Stomach smooth muscle (tissue), 2 donors: ENCODE measurements at regions not wholly inside any gene's neighbourhood (a gene's known extent, or its start where the extent isn't known, plus 50 kb on each side); places are given as distances from the start of the nearest gene placed in this dataset.

Experiments used
- H3K27ac ChIP-seq: one replicate; pipeline ENCODE4 v1.7.0; 2013; ENCODE audit warnings: mild to moderate bottlenecking, low read length, inconsistent platforms
- H3K27me3 ChIP-seq, 2 donors: one replicate each; pipeline ENCODE4 v1.7.0; 2013; ENCODE audit warnings: low read length in 2 of 2; ENCODE audit not compliant: insufficient read depth in 2 of 2, control insufficient read depth in 1 of 2
- H3K36me3 ChIP-seq, 2 donors: one replicate each; pipeline ENCODE4 v1.7.0; 2013; ENCODE audit warnings: low read length in 2 of 2; ENCODE audit not compliant: control insufficient read depth in 2 of 2, insufficient read depth in 2 of 2
- H3K4me1 ChIP-seq: one replicate; pipeline ENCODE4 v1.7.0; 2013; ENCODE audit warnings: low read length; ENCODE audit not compliant: control insufficient read depth, insufficient read depth
- H3K4me3 ChIP-seq, 2 donors: one replicate each; pipeline ENCODE4 v1.7.0; 2013; ENCODE audit warnings: low read length in 2 of 2
- H3K9ac ChIP-seq, 2 donors: one replicate each; pipeline ENCODE4 v1.7.0; 2013; ENCODE audit warnings: low read length in 2 of 2, mild to moderate bottlenecking in 1 of 2
- H3K9me3 ChIP-seq, 2 donors: one replicate each; pipeline ENCODE4 v1.7.0; 2013; ENCODE audit warnings: low read length in 2 of 2; ENCODE audit not compliant: control insufficient read depth in 2 of 2
- donor health status: healthy.
- donor health status: Pancreatic carcinoma.

GRCh38 chr10:113219446-113219845 lies 269.4 kb downstream of the TCF7L2 start:
- H3K4me3 ChIP-seq, result no peak overlapping the region
- no peak overlapping the region for H3K27ac ChIP-seq
- peaks cover 0 to 2% of the 10 kb centered on the region in 2 donors for H3K27me3 ChIP-seq
- no peaks in the 10 kb centered on the region for H3K36me3 ChIP-seq
- H3K9me3 ChIP-seq, result peaks cover 1 to 4% of the 10 kb centered on the region in 2 donors
- H3K4me1 ChIP-seq, result no peaks in the 10 kb centered on the region
- H3K9ac ChIP-seq, result no peak overlapping the region

- peaks cover 0 to 4% of the 10 kb centered on the region in 2 donors for H3K9me3 ChIP-seq
- H3K4me1 ChIP-seq, result no peaks in the 10 kb centered on the region
- H3K4me3 ChIP-seq, result no peak overlapping the region
- H3K36me3 ChIP-seq, result no peaks in the 10 kb centered on the region
- peaks cover 0 to 2% of the 10 kb centered on the region in 2 donors for H3K27me3 ChIP-seq
- H3K27ac ChIP-seq, result no peak overlapping the region
- H3K9ac ChIP-seq, result no peak overlapping the region
These were observed 271.7 kb downstream of the TCF7L2 start for GRCh38 chr10:113221756-113222168.

GRCh38 chr10:113222207-113222606 lies 272.2 kb downstream of the TCF7L2 start:
- H3K27me3 ChIP-seq, result peaks cover 0 to 2% of the 10 kb centered on the region in 2 donors
- H3K4me3 ChIP-seq, result no peak overlapping the region

GRCh38 chr10:113225364-113225763 lies 275.3 kb downstream of the TCF7L2 start:
- Histone ChIP-seq H3K9ac (no peak overlapping the region), H3K27me3 (peaks cover 0 to 2% of the 10 kb centered on the region in 2 donors), H3K36me3 (no peaks in the 10 kb centered on the region), H3K4me1 (no peaks in the 10 kb centered on the region), H3K27ac (no peak overlapping the region), H3K9me3 (peaks cover 0 to 4% of the 10 kb centered on the region in 2 donors), H3K4me3 (no peak overlapping the region)

More at GRCh38 chr10:113222207-113222606, 272.2 kb downstream of the TCF7L2 start:
- Histone ChIP-seq H3K9me3 (peaks cover 0 to 4% of the 10 kb centered on the region in 2 donors), H3K4me1 (no peaks in the 10 kb centered on the region), H3K36me3 (no peaks in the 10 kb centered on the region), H3K9ac (no peak overlapping the region), H3K27ac (no peak overlapping the region)

- Histone ChIP-seq H3K9ac (no peak overlapping the region), H3K4me3 (no peak overlapping the region), H3K36me3 (no peaks in the 10 kb centered on the region), H3K27me3 (peaks cover 0 to 2% of the 10 kb centered on the region in 2 donors), H3K27ac (no peak overlapping the region), H3K9me3 (peaks cover 0 to 4% of the 10 kb centered on the region in 2 donors), H3K4me1 (no peaks in the 10 kb centered on the region)
These were observed 275.9 kb downstream of the TCF7L2 start for GRCh38 chr10:113225903-113226302.

GRCh38 chr10:113226399-113226798 lies 276.4 kb downstream of the TCF7L2 start:
- Histone ChIP-seq H3K27ac (no peak overlapping the region), H3K36me3 (no peaks in the 10 kb centered on the region), H3K9ac (no peak overlapping the region), H3K4me1 (no peaks in the 10 kb centered on the region), H3K27me3 (peaks cover 0 to 2% of the 10 kb centered on the region in 2 donors), H3K9me3 (no peaks in the 10 kb centered on the region), H3K4me3 (no peak overlapping the region)

- H3K4me1 ChIP-seq, result no peaks in the 10 kb centered on the region
- peaks cover 0 to 2% of the 10 kb centered on the region in 2 donors for H3K27me3 ChIP-seq
- H3K4me3 ChIP-seq, result no peak overlapping the region
- H3K9ac ChIP-seq, result no peak overlapping the region
- H3K36me3 ChIP-seq, result no peaks in the 10 kb centered on the region
- H3K9me3 ChIP-seq, result no peaks in the 10 kb centered on the region
- no peak overlapping the region for H3K27ac ChIP-seq
These were observed 276.9 kb downstream of the TCF7L2 start for GRCh38 chr10:113226831-113227445.

- Histone ChIP-seq H3K27me3 (peaks cover 0 to 2% of the 10 kb centered on the region in 2 donors), H3K9me3 (no peaks in the 10 kb centered on the region), H3K27ac (no peak overlapping the region), H3K36me3 (no peaks in the 10 kb centered on the region), H3K9ac (no peak overlapping the region), H3K4me1 (no peaks in the 10 kb centered on the region), H3K4me3 (no peak overlapping the region)
These were observed 278.5 kb downstream of the TCF7L2 start for GRCh38 chr10:113228530-113228929.

GRCh38 chr10:113230011-113230610 lies 280.1 kb downstream of the TCF7L2 start:
- H3K9me3 ChIP-seq, result no peaks in the 10 kb centered on the region
- no peak overlapping the region for H3K4me3 ChIP-seq
- no peak overlapping the region for H3K27ac ChIP-seq
- H3K4me1 ChIP-seq, result no peaks in the 10 kb centered on the region
- H3K27me3 ChIP-seq, result no peaks in the 10 kb centered on the region
- no peak overlapping the region for H3K9ac ChIP-seq
- no peaks in the 10 kb centered on the region for H3K36me3 ChIP-seq

- Histone ChIP-seq H3K9me3 (no peaks in the 10 kb centered on the region), H3K27ac (no peak overlapping the region), H3K36me3 (no peaks in the 10 kb centered on the region), H3K4me1 (no peaks in the 10 kb centered on the region), H3K4me3 (no peak overlapping the region), H3K9ac (no peak overlapping the region), H3K27me3 (no peaks in the 10 kb centered on the region)
These were observed 283.0 kb downstream of the TCF7L2 start for GRCh38 chr10:113232928-113233511.

GRCh38 chr10:113234481-113234880 lies 284.4 kb downstream of the TCF7L2 start:
- Histone ChIP-seq H3K27me3 (no peaks in the 10 kb centered on the region), H3K4me1 (no peaks in the 10 kb centered on the region), H3K27ac (no peak overlapping the region), H3K9me3 (no peaks in the 10 kb centered on the region), H3K4me3 (no peak overlapping the region), H3K9ac (no peak overlapping the region), H3K36me3 (no peaks in the 10 kb centered on the region)
